Spleen (tissue), 7 donors: ENCODE measurements at regions not wholly inside any gene's neighbourhood (a gene's known extent, or its start where the extent isn't known, plus 50 kb on each side); places are given as distances from the start of the nearest gene placed in this dataset.

Experiments used
- POLR2A ChIP-seq, 3 donors: fragments of 450-650 bp; IDR thresholded peaks; one replicate each; pipeline ENCODE4 v1.5.1; 2017; ENCODE audit warnings: antibody characterized with exemption in 3 of 3, mild to moderate bottlenecking in 1 of 3
- POLR2AphosphoS5 ChIP-seq, 3 donors: sonication (generic); formaldehyde crosslinking; IDR thresholded peaks; one replicate each; pipeline ENCODE4 v1.5.1; 2017; ENCODE audit warnings: antibody characterized with exemption in 3 of 3
- TF ChIP-seq, protein P1 (sequence below), 11 experiments: fragments of 200-600 bp in 7 of 11; fragments of 450-650 bp in 4 of 11; sonication (generic) in 4 of 11; IDR thresholded peaks in 8 of 11; conservative IDR thresholded peaks in 3 of 11; 1 replicate in 7 of 11; 2 replicates in 4 of 11; pipeline versions ENCODE4 v1.4.0 to v1.8.0; 2016 to 2021; ENCODE audit warnings: antibody characterized with exemption in 11 of 11, inconsistent platforms in 4 of 11, mild to moderate bottlenecking in 1 of 11
- donor health status: DM: no; HTN: no; CAD: no; lungs with moderate emphysema.
- donor health status: DM: no; HTN: no; CAD: no.
- donor health status: DM: no; HTN: no; CAD: no.

- TF ChIP-seq POLR2A (IDR thresholded peaks at IDR 0.05), result no peak
- TF ChIP-seq POLR2AphosphoS5 (IDR thresholded peaks at IDR 0.05), result no peak
- TF ChIP-seq, protein P1, sequence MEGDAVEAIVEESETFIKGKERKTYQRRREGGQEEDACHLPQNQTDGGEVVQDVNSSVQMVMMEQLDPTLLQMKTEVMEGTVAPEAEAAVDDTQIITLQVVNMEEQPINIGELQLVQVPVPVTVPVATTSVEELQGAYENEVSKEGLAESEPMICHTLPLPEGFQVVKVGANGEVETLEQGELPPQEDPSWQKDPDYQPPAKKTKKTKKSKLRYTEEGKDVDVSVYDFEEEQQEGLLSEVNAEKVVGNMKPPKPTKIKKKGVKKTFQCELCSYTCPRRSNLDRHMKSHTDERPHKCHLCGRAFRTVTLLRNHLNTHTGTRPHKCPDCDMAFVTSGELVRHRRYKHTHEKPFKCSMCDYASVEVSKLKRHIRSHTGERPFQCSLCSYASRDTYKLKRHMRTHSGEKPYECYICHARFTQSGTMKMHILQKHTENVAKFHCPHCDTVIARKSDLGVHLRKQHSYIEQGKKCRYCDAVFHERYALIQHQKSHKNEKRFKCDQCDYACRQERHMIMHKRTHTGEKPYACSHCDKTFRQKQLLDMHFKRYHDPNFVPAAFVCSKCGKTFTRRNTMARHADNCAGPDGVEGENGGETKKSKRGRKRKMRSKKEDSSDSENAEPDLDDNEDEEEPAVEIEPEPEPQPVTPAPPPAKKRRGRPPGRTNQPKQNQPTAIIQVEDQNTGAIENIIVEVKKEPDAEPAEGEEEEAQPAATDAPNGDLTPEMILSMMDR (IDR thresholded peaks at IDR 0.05 in 8 of 11, conservative IDR thresholded peaks at IDR 0.05 in 3 of 11), result no peak
Observed at GRCh38 chr13:89752394-89752793, 1595.1 kb upstream of the MIR17HG start.
